Kidney (tissue), 13 donors: ENCODE measurements at regions not wholly inside any gene's neighbourhood (a gene's known extent, or its start where the extent isn't known, plus 50 kb on each side); places are given as distances from the start of the nearest gene placed in this dataset.

ENCODE experiments used
- DNase-seq, 5 donors: peaks; one replicate each; pipeline ENCODE4 v3.0.0-alpha.2; 2013 to 2020
- FAIRE-seq: peaks from 2 replicates; lab custom pipeline; 2012; peaks lifted over from hg19 to GRCh38; lab: Jason Lieb, UNC
- H3K27ac ChIP-seq, 2 donors: one replicate each; pipeline ENCODE4 v1.7.0; 2013; ENCODE audit warnings: low read depth in 2 of 2, low read length in 2 of 2, inconsistent platforms in 1 of 2
- H3K27me3 ChIP-seq: one replicate; pipeline ENCODE4 v1.7.1; 2013; ENCODE audit warnings: low read length, inconsistent platforms; ENCODE audit not compliant: control insufficient read depth, insufficient read depth
- H3K36me3 ChIP-seq, 3 donors: one replicate each; pipeline versions ENCODE4 v1.7.0 to v1.7.1; 2013; ENCODE audit warnings: low read length in 3 of 3, control low read depth in 1 of 3, inconsistent platforms in 1 of 3; ENCODE audit not compliant: insufficient read depth in 3 of 3, control insufficient read depth in 2 of 3
- H3K4me1 ChIP-seq, 3 donors: one replicate each; pipeline versions ENCODE4 v1.7.0 to v1.7.1; 2013; ENCODE audit warnings: low read length in 3 of 3, inconsistent platforms in 1 of 3, low read depth in 1 of 3; ENCODE audit not compliant: control insufficient read depth in 2 of 3, insufficient read depth in 2 of 3
- H3K4me3 ChIP-seq, 3 donors: one replicate each; pipeline versions ENCODE4 v1.7.0 to v1.8.1; 2013; ENCODE audit warnings: low read length in 3 of 3, control low read depth in 1 of 3, inconsistent platforms in 1 of 3
- H3K9ac ChIP-seq, 3 donors: one replicate each; pipeline versions ENCODE4 v1.7.0 to v1.7.1; 2013; ENCODE audit warnings: low read length in 3 of 3, control low read depth in 1 of 3, inconsistent platforms in 1 of 3
- H3K9me3 ChIP-seq, 3 donors: one replicate each; pipeline versions ENCODE4 v1.7.0 to v1.7.1; 2013; ENCODE audit warnings: low read length in 3 of 3, control low read depth in 1 of 3, inconsistent platforms in 1 of 3; ENCODE audit not compliant: control insufficient read depth in 2 of 3, insufficient read depth in 1 of 3
- CTCF ChIP-seq: IDR thresholded peaks from 3 replicates; pipeline ENCODE4 v1.5.1; 2012; ENCODE audit warnings: mild to moderate bottlenecking, moderate library complexity, borderline replicate concordance; ENCODE audit not compliant: insufficient read depth; ENCODE audit errors: extremely low read depth
- intact Hi-C: fragments of 100-400 bp; cut with DNase I; formaldehyde crosslinking; loops from one replicate; pipeline ENCODE4 v1.11.1; 2022
- donor health status: control.
- donor health status: control.
- donor health status: control.
- donor health status: control.
- donor health status: control.
- donor health status: DM: yes; HTN: yes; CAD: no.
- donor health status: Normal renal cell carcinoma (clear cell type).

DNA sequence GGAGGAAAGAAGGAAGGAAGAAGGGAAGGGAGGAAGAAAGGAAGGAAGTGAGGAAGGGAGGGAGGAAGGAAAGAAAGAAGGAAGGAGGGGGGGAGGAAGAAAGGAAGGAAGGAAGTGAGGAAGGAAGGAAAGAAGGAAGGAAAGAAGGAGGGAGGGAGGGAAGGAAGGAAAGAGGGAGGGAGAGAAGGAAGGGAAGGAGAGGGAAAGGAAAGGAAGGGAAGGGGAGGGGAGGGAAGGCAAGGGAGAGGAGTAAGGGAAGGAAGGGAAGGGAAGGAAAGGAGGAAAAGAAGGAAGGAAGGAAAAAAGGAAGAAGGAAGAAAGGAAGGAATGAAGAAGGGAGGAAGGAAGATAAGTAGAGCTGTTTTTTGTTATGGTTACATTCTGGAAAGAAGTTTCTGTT is 141.2 kb downstream of the LRRC3B start:
- H3K27me3 ChIP-seq: no peaks in the 10 kb centered on the region

DNA sequence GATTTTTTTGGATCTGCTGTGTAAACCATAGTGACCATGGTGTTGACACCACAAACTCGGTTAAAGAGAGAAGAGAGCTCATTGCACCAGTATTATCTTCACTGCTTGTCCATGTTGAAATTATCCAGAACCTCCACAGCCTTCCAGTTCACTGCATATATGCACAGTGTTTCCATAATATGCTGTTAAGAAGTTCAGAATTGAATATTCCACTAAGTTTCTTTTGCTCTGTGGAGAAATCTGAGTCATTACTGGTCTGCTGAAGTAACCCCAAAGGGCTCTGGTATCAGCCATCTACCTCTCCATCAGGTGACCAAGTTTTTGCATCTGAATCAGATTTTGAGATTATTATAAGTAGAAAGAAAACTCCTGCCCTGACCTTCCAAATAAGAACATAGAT is 143.5 kb downstream of the LRRC3B start:
- Histone ChIP-seq H3K9ac (no peak overlapping the region), H3K4me3 (no peak overlapping the region), H3K9me3 (no peaks in the 10 kb centered on the region), H3K4me1 (no peaks in the 10 kb centered on the region), H3K36me3 (no peaks in the 10 kb centered on the region), H3K27me3 (no peaks in the 10 kb centered on the region), H3K27ac (no peak overlapping the region)
- FAIRE-seq (no peak), DNase-seq (no peak)
- intact Hi-C loops: no loop called here
- no peak for TF ChIP-seq CTCF

More for the DNA sequence above, 141.2 kb downstream of the LRRC3B start:
- no peak overlapping the region for H3K4me3 ChIP-seq
- FAIRE-seq: no peak
- H3K9me3 ChIP-seq: no peaks in the 10 kb centered on the region
- H3K9ac ChIP-seq: no peak overlapping the region
- no peak for DNase-seq
- intact Hi-C loops: no loop called here
- no peaks in the 10 kb centered on the region for H3K4me1 ChIP-seq
- no peak for TF ChIP-seq CTCF
- no peak overlapping the region for H3K27ac ChIP-seq
- no peaks in the 10 kb centered on the region for H3K36me3 ChIP-seq

- no peak for DNase-seq
Measured at GRCh38 chr3:26768068-26768651, 145.6 kb downstream of the LRRC3B start.

More at GRCh38 chr3:26768068-26768651, 145.6 kb downstream of the LRRC3B start:
- no peaks in the 10 kb centered on the region for H3K4me1 ChIP-seq
- no peak overlapping the region for H3K9ac ChIP-seq
- intact Hi-C loops: no loop called here
- FAIRE-seq: no peak
- no peak for TF ChIP-seq CTCF
- H3K36me3 ChIP-seq: no peaks in the 10 kb centered on the region
- no peak overlapping the region for H3K4me3 ChIP-seq
- H3K27me3 ChIP-seq: no peaks in the 10 kb centered on the region
- H3K27ac ChIP-seq: no peak overlapping the region
- no peaks in the 10 kb centered on the region for H3K9me3 ChIP-seq
